ENCODE measurements at regions not wholly inside any gene's neighbourhood (a gene's known extent, or its start where the extent isn't known, plus 50 kb on each side); places are given as distances from the start of the nearest gene placed in this dataset.

DNA sequence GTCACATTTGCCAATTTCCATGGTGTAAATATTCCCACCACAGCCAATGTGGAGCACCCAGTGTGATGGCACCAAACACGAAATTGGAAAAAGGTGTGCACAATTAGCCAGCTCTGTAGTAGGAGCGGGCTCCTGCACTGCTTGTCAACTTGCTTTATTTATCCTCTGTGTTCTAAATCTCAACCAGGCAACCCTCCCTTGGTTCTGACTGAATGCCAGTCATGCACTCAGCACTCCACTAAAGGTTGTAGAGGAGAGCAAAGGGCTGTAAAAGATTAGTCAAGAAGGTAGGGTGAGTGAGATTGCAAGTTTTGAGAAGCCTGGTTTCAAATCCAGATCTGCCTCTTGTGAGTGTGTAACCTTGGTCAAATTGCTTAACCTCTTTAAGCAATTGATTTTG is 71.5 kb upstream of the EGR2 start:
- no peak overlapping the region for H3K56ac ChIP-seq (ENCODE audit: extremely low read depth, insufficient read depth, low read length)
- H3K27ac ChIP-seq (ENCODE audit: insufficient read depth, low read length), result no peak overlapping the region
- H3K4ac ChIP-seq (ENCODE audit: low read depth, low read length), result no peak overlapping the region
- no peaks in the 10 kb centered on the region for H3K36me3 ChIP-seq (ENCODE audit: control insufficient read depth, insufficient read depth, low read length)
- no peak overlapping the region for H2AK5ac ChIP-seq (ENCODE audit: low read depth, low read length)
- no peak overlapping the region for H2BK120ac ChIP-seq (ENCODE audit: low read depth, low read length)
- no peak overlapping the region for H3K9ac ChIP-seq (ENCODE audit: low read depth, low read length)
- intact Hi-C loops (cut with micrococcal nuclease) (no loop called here), dilution Hi-C loops (cut with HindIII; ENCODE audit: low sequenced_read_pairs, unreplicated experiment) (no loop called here), in situ Hi-C loops (cut with MboI; ENCODE audit: low sequenced_read_pairs) (no loop called here)
- H3K9me3 ChIP-seq (ENCODE audit: control insufficient read depth, insufficient read depth, low read length), result no peaks in the 10 kb centered on the region
- H4K8ac ChIP-seq (ENCODE audit: low read depth in 2 of 2, low read length in 2 of 2), result no peak overlapping the region
- no peaks in the 10 kb centered on the region for H4K20me1 ChIP-seq (ENCODE audit: insufficient read depth, low read length)
- H3K14ac ChIP-seq (replicated peaks; ENCODE audit: low read depth, low read length), result no peak overlapping the region
- H2BK5ac ChIP-seq (ENCODE audit: low read depth, low read length, poor library complexity, severe bottlenecking), result no peak overlapping the region
- no peak overlapping the region for H4K91ac ChIP-seq (ENCODE audit: insufficient read depth, low read depth, low read length)
- BruUV-seq (replicated peaks), result no TSS peak
- TF ChIP-seq SMC3 (IDR thresholded peaks at IDR 0.05; ENCODE audit: low read depth, low read length) (no peak), POLR2A (IDR thresholded peaks at IDR 0.05; ENCODE audit: low read depth, low read length) (no peak), BHLHE40 (IDR thresholded peaks at IDR 0.05; ENCODE audit: low read depth, low read length) (no peak)
- H3K18ac ChIP-seq (ENCODE audit: low read depth, low read length), result no peak overlapping the region
- H2AFZ ChIP-seq (replicated peaks; ENCODE audit: low read length, poor library complexity), result no peak overlapping the region
- CTCF ChIA-PET, result no interaction called here
- H3K4me2 ChIP-seq (ENCODE audit: low read depth, low read length), result no peak overlapping the region
- H4K5ac ChIP-seq (ENCODE audit: low read depth, low read length), result no peak overlapping the region
- no peak overlapping the region for H2AK9ac ChIP-seq (replicated peaks; ENCODE audit: low read depth, low read length, poor library complexity)
- peaks cover 4% of the 10 kb centered on the region for H3K27me3 ChIP-seq (ENCODE audit: control insufficient read depth, insufficient read depth, low read length)
- POLR2A ChIA-PET (ENCODE audit: unreplicated experiment), result no interaction called here
- no peak overlapping the region for H3K4me3 ChIP-seq (ENCODE audit: insufficient read depth, low read depth, low read length)
- WGBS, 2 experiments (ENCODE audit: extremely low coverage in 2 of 2, insufficient read length in 1 of 2), result no CpG with 5 or more reads among the region's 2 CpGs
- H3K4me1 ChIP-seq (ENCODE audit: control insufficient read depth, insufficient read depth, low read length), result peaks cover 2% of the 10 kb centered on the region
- DNase-seq (no peak), ATAC-seq (ENCODE audit: low read depth) (no peak)
- H3K23ac ChIP-seq (ENCODE audit: low read depth, low read length), result no peak overlapping the region
- no peak overlapping the region for H2BK20ac ChIP-seq (ENCODE audit: low read depth, low read length)
- no peak overlapping the region for H2BK15ac ChIP-seq (ENCODE audit: low read depth, low read length)
- H3K79me1 ChIP-seq (ENCODE audit: low read depth in 1 of 2, low read length in 2 of 2), result no peaks in the 10 kb centered on the region
- no peaks in the 10 kb centered on the region for H3K9me1 ChIP-seq (ENCODE audit: insufficient read depth, low read length)

All from IMR-90 (cell line).